ENCODE measurements at regions not wholly inside any gene's neighbourhood (a gene's known extent, or its start where the extent isn't known, plus 50 kb on each side); places are given as distances from the start of the nearest gene placed in this dataset.

DNA sequence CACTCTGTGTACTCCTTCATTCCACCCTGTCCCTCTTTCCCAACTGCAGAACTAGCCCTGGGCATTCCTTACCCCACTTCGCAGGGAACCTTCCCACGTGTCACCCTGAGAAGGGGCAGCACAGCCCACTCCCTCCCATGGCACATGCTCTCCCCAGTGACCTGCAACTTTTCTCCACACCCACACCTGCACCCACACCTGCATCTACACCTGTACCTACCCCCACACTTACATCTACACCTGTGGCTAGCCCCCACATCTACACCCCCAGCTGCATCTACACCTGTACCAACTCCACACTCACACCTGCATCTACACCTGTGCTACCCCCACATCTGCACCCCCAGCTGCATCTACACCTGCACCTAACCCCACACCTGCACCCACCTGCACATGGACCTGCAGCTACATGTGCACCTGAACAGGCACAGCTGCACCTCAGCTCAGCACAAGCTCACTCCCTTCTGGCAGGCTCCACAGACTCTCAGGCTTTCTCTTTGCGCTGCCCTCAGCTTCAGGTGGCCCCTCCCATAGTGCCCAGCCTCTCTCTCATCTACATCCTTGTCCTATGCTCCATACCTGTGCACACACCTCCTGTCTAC is 234.1 kb downstream of the TUBA3C start (continued):
- TF ChIP-seq, protein P1, sequence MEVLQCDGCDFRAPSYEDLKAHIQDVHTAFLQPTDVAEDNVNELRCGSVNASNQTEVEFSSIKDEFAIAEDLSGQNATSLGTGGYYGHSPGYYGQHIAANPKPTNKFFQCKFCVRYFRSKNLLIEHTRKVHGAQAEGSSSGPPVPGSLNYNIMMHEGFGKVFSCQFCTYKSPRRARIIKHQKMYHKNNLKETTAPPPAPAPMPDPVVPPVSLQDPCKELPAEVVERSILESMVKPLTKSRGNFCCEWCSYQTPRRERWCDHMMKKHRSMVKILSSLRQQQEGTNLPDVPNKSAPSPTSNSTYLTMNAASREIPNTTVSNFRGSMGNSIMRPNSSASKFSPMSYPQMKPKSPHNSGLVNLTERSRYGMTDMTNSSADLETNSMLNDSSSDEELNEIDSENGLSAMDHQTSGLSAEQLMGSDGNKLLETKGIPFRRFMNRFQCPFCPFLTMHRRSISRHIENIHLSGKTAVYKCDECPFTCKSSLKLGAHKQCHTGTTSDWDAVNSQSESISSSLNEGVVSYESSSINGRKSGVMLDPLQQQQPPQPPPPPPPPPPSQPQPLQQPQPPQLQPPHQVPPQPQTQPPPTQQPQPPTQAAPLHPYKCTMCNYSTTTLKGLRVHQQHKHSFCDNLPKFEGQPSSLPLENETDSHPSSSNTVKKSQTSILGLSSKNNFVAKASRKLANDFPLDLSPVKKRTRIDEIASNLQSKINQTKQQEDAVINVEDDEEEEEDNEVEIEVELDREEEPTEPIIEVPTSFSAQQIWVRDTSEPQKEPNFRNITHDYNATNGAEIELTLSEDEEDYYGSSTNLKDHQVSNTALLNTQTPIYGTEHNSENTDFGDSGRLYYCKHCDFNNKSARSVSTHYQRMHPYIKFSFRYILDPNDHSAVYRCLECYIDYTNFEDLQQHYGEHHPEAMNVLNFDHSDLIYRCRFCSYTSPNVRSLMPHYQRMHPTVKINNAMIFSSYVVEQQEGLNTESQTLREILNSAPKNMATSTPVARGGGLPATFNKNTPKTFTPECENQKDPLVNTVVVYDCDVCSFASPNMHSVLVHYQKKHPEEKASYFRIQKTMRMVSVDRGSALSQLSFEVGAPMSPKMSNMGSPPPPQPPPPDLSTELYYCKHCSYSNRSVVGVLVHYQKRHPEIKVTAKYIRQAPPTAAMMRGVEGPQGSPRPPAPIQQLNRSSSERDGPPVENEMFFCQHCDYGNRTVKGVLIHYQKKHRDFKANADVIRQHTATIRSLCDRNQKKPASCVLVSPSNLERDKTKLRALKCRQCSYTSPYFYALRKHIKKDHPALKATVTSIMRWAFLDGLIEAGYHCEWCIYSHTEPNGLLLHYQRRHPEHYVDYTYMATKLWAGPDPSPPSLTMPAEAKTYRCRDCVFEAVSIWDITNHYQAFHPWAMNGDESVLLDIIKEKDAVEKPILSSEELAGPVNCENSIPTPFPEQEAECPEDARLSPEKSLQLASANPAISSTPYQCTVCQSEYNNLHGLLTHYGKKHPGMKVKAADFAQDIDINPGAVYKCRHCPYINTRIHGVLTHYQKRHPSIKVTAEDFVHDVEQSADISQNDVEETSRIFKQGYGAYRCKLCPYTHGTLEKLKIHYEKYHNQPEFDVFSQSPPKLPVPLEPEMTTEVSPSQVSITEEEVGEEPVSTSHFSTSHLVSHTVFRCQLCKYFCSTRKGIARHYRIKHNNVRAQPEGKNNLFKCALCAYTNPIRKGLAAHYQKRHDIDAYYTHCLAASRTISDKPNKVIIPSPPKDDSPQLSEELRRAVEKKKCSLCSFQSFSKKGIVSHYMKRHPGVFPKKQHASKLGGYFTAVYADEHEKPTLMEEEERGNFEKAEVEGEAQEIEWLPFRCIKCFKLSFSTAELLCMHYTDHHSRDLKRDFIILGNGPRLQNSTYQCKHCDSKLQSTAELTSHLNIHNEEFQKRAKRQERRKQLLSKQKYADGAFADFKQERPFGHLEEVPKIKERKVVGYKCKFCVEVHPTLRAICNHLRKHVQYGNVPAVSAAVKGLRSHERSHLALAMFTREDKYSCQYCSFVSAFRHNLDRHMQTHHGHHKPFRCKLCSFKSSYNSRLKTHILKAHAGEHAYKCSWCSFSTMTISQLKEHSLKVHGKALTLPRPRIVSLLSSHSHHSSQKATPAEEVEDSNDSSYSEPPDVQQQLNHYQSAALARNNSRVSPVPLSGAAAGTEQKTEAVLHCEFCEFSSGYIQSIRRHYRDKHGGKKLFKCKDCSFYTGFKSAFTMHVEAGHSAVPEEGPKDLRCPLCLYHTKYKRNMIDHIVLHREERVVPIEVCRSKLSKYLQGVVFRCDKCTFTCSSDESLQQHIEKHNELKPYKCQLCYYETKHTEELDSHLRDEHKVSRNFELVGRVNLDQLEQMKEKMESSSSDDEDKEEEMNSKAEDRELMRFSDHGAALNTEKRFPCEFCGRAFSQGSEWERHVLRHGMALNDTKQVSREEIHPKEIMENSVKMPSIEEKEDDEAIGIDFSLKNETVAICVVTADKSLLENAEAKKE (CRISPR knock-in tag; IDR thresholded peaks at IDR 0.05) = no peak

DNA sequence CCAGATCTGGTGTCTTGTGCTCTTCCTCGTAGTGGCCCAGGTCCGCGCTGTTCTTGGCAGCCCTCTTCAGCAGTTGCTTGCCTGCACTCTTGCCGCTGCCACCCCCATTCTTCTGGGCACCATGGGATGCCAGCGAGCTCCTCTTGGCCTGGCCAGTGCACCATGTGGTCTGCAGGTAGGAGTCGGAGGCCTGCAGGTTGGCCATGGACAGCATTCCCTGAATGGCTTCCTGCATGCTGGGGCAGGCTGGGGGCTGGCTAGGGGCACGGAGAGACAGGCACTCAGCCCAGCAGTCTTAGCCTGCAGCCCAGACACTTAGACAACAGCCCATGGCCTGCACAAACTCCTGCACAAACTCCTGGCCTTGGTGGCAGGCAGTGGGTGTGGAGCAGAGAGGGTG is 234.9 kb downstream of the TUBA3C start:
- no peaks in the 10 kb centered on the region for H3K27me3 ChIP-seq (ENCODE audit: insufficient read depth)
- no peaks in the 10 kb centered on the region for H3K79me2 ChIP-seq (replicated peaks; ENCODE audit: insufficient read depth)
- DNase-seq (ENCODE audit: low spot score) = no peak
- Mint-ChIP-seq H3K27me3 (ENCODE audit: insufficient read depth, low read depth, poor library complexity) (peaks cover 4% of the 10 kb centered on the region), H3K36me3 (ENCODE audit: low read depth) (peaks cover 27% of the 10 kb centered on the region), H3K4me3 (no peak overlapping the region), H3K4me1 (no peaks in the 10 kb centered on the region), H3K27ac (no peak overlapping the region), H3K9me3 (peaks cover 88% of the 10 kb centered on the region)
- no peak overlapping the region for H3K4me3 ChIP-seq
- ATAC-seq = no peak
- H3K9me2 ChIP-seq (ENCODE audit: insufficient read depth) = no peaks in the 10 kb centered on the region
- no peak overlapping the region for H3K27ac ChIP-seq (ENCODE audit: low read depth)
- no peaks in the 10 kb centered on the region for H3F3A ChIP-seq (replicated peaks; ENCODE audit: low read depth)
- TF ChIP-seq, protein P2, sequence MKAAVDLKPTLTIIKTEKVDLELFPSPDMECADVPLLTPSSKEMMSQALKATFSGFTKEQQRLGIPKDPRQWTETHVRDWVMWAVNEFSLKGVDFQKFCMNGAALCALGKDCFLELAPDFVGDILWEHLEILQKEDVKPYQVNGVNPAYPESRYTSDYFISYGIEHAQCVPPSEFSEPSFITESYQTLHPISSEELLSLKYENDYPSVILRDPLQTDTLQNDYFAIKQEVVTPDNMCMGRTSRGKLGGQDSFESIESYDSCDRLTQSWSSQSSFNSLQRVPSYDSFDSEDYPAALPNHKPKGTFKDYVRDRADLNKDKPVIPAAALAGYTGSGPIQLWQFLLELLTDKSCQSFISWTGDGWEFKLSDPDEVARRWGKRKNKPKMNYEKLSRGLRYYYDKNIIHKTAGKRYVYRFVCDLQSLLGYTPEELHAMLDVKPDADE (IDR thresholded peaks at IDR 0.05) = no peak
- TF ChIP-seq ZNF114 (CRISPR knock-in tag; IDR thresholded peaks at IDR 0.05) (no peak), NANOG (IDR thresholded peaks at IDR 0.05; ENCODE audit: borderline replicate concordance) (no peak), JUNB (IDR thresholded peaks at IDR 0.05; ENCODE audit: unreplicated experiment) (no peak)
- TF ChIP-seq, protein P3, sequence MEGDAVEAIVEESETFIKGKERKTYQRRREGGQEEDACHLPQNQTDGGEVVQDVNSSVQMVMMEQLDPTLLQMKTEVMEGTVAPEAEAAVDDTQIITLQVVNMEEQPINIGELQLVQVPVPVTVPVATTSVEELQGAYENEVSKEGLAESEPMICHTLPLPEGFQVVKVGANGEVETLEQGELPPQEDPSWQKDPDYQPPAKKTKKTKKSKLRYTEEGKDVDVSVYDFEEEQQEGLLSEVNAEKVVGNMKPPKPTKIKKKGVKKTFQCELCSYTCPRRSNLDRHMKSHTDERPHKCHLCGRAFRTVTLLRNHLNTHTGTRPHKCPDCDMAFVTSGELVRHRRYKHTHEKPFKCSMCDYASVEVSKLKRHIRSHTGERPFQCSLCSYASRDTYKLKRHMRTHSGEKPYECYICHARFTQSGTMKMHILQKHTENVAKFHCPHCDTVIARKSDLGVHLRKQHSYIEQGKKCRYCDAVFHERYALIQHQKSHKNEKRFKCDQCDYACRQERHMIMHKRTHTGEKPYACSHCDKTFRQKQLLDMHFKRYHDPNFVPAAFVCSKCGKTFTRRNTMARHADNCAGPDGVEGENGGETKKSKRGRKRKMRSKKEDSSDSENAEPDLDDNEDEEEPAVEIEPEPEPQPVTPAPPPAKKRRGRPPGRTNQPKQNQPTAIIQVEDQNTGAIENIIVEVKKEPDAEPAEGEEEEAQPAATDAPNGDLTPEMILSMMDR (conservative IDR thresholded peaks at IDR 0.05; ENCODE audit: low read depth in 2 of 2) = no peak
- H4K20me1 ChIP-seq (replicated peaks; ENCODE audit: insufficient read depth) = no peaks in the 10 kb centered on the region
- H3K4me1 ChIP-seq (ENCODE audit: insufficient read depth) = no peaks in the 10 kb centered on the region
- no peak overlapping the region for H3K4me2 ChIP-seq
- H2AFZ ChIP-seq = no peak overlapping the region
- H3K36me3 ChIP-seq (ENCODE audit: insufficient read depth) = no peaks in the 10 kb centered on the region

All from GM23338 (cell line).